ENCODE measurements at regions not wholly inside any gene's neighbourhood (a gene's known extent, or its start where the extent isn't known, plus 50 kb on each side); places are given as distances from the start of the nearest gene placed in this dataset.

GRCh38 chr10:118523775-118524174, 71.7 kb downstream of the PRLHR start:
- no peak overlapping the region for H3K14ac ChIP-seq (ENCODE audit: low read length in 2 of 2)
- H3K18ac ChIP-seq (ENCODE audit: low read depth in 1 of 2, low read length in 2 of 2): no peak overlapping the region
- 36% methylated on average over 2 of the region's 2 CpGs for WGBS
- peaks cover 10% of the 10 kb centered on the region for H3K9me3 ChIP-seq (ENCODE audit: control insufficient read depth, low read length)
- H2AFZ ChIP-seq (ENCODE audit: low read depth, low read length): no peak overlapping the region
- H4K91ac ChIP-seq (ENCODE audit: low read length): no peak overlapping the region
- H2BK12ac ChIP-seq (ENCODE audit: low read length in 2 of 2): no peak overlapping the region
- no peak overlapping the region for H2BK15ac ChIP-seq (ENCODE audit: low read depth, poor library complexity, severe bottlenecking)
- H3K9ac ChIP-seq (ENCODE audit: low read length): no peak overlapping the region
- no peak overlapping the region for H2BK5ac ChIP-seq (ENCODE audit: low read depth, low read length, poor library complexity, severe bottlenecking)
- no peak overlapping the region for H3K4me2 ChIP-seq (ENCODE audit: low read length, poor library complexity, severe bottlenecking)
- no peak overlapping the region for H2AK5ac ChIP-seq (ENCODE audit: low read length, severe bottlenecking)
- no peak overlapping the region for H2BK120ac ChIP-seq (ENCODE audit: low read depth, low read length)
- no peak for DNase-seq
- H3K4me1 ChIP-seq (ENCODE audit: control insufficient read depth, insufficient read depth, low read depth, low read length): no peaks in the 10 kb centered on the region
- no peak overlapping the region for H3K4ac ChIP-seq (ENCODE audit: low read depth in 1 of 2, low read length in 2 of 2)
- H3K27me3 ChIP-seq (ENCODE audit: control insufficient read depth in 1 of 2, insufficient read depth in 1 of 2, low read length in 2 of 2): no peaks in the 10 kb centered on the region
- no peak overlapping the region for H3K23ac ChIP-seq (ENCODE audit: low read length in 2 of 2)
- H4K8ac ChIP-seq (ENCODE audit: low read length): no peak overlapping the region
- H3K4me3 ChIP-seq (ENCODE audit: insufficient read depth in 1 of 2, low read depth in 1 of 2, low read length in 2 of 2): no peak overlapping the region
- H3K36me3 ChIP-seq (ENCODE audit: control insufficient read depth in 1 of 2, insufficient read depth in 2 of 2, low read depth in 1 of 2, low read length in 2 of 2): no peaks in the 10 kb centered on the region
- H3K27ac ChIP-seq (ENCODE audit: low read length, poor library complexity, severe bottlenecking): no peak overlapping the region
- H3K79me1 ChIP-seq (replicated peaks; ENCODE audit: low read length, poor library complexity, severe bottlenecking): no peaks in the 10 kb centered on the region

GRCh38 chr10:118522791-118523498, 72.5 kb downstream of the PRLHR start:
- H4K91ac ChIP-seq (ENCODE audit: low read length): no peak overlapping the region
- no peak overlapping the region for H3K18ac ChIP-seq (ENCODE audit: low read depth in 1 of 2, low read length in 2 of 2)
- no peak overlapping the region for H3K23ac ChIP-seq (ENCODE audit: low read length in 2 of 2)
- no peak overlapping the region for H2AFZ ChIP-seq (ENCODE audit: low read depth, low read length)
- no peak overlapping the region for H2AK5ac ChIP-seq (ENCODE audit: low read length, severe bottlenecking)
- no peaks in the 10 kb centered on the region for H3K79me1 ChIP-seq (replicated peaks; ENCODE audit: low read length, poor library complexity, severe bottlenecking)
- H3K27me3 ChIP-seq (ENCODE audit: control insufficient read depth in 1 of 2, insufficient read depth in 1 of 2, low read length in 2 of 2): no peaks in the 10 kb centered on the region
- no peaks in the 10 kb centered on the region for H3K4me1 ChIP-seq (ENCODE audit: control insufficient read depth, insufficient read depth, low read depth, low read length)
- no peak overlapping the region for H4K8ac ChIP-seq (ENCODE audit: low read length)
- H3K4ac ChIP-seq (ENCODE audit: low read depth in 1 of 2, low read length in 2 of 2): no peak overlapping the region
- H3K4me2 ChIP-seq (ENCODE audit: low read length, poor library complexity, severe bottlenecking): no peak overlapping the region
- H2BK15ac ChIP-seq (ENCODE audit: low read depth, poor library complexity, severe bottlenecking): no peak overlapping the region
- no peak overlapping the region for H2BK12ac ChIP-seq (ENCODE audit: low read length in 2 of 2)
- no peak for DNase-seq
- no peak overlapping the region for H3K4me3 ChIP-seq (ENCODE audit: insufficient read depth in 1 of 2, low read depth in 1 of 2, low read length in 2 of 2)
- no peak overlapping the region for H3K27ac ChIP-seq (ENCODE audit: low read length, poor library complexity, severe bottlenecking)
- no peaks in the 10 kb centered on the region for H3K36me3 ChIP-seq (ENCODE audit: control insufficient read depth in 1 of 2, insufficient read depth in 2 of 2, low read depth in 1 of 2, low read length in 2 of 2)
- no peak overlapping the region for H2BK5ac ChIP-seq (ENCODE audit: low read depth, low read length, poor library complexity, severe bottlenecking)
- no peak overlapping the region for H3K14ac ChIP-seq (ENCODE audit: low read length in 2 of 2)
- H2BK120ac ChIP-seq (ENCODE audit: low read depth, low read length): no peak overlapping the region
- H3K9me3 ChIP-seq (ENCODE audit: control insufficient read depth, low read length): peaks cover 18% of the 10 kb centered on the region
- H3K9ac ChIP-seq (ENCODE audit: low read length): no peak overlapping the region
- 72% methylated on average over 2 of the region's 2 CpGs for WGBS

- Histone ChIP-seq H3K23ac (ENCODE audit: low read length in 2 of 2) (no peak overlapping the region), H3K4me3 (ENCODE audit: insufficient read depth in 1 of 2, low read depth in 1 of 2, low read length in 2 of 2) (no peak overlapping the region), H2AK5ac (ENCODE audit: low read length, severe bottlenecking) (no peak overlapping the region), H3K79me1 (replicated peaks; ENCODE audit: low read length, poor library complexity, severe bottlenecking) (no peaks in the 10 kb centered on the region), H2BK12ac (ENCODE audit: low read length in 2 of 2) (no peak overlapping the region), H4K8ac (ENCODE audit: low read length) (no peak overlapping the region), H2BK120ac (ENCODE audit: low read depth, low read length) (no peak overlapping the region), H3K18ac (ENCODE audit: low read depth in 1 of 2, low read length in 2 of 2) (no peak overlapping the region), H3K27ac (ENCODE audit: low read length, poor library complexity, severe bottlenecking) (no peak overlapping the region), H2AFZ (ENCODE audit: low read depth, low read length) (no peak overlapping the region), H3K14ac (ENCODE audit: low read length in 2 of 2) (no peak overlapping the region), H3K9ac (ENCODE audit: low read length) (no peak overlapping the region), H3K4me1 (ENCODE audit: control insufficient read depth, insufficient read depth, low read depth, low read length) (no peaks in the 10 kb centered on the region), H3K4ac (ENCODE audit: low read depth in 1 of 2, low read length in 2 of 2) (no peak overlapping the region), H4K91ac (ENCODE audit: low read length) (no peak overlapping the region), H2BK5ac (ENCODE audit: low read depth, low read length, poor library complexity, severe bottlenecking) (no peak overlapping the region), H3K4me2 (ENCODE audit: low read length, poor library complexity, severe bottlenecking) (no peak overlapping the region), H3K36me3 (ENCODE audit: control insufficient read depth in 1 of 2, insufficient read depth in 2 of 2, low read depth in 1 of 2, low read length in 2 of 2) (no peaks in the 10 kb centered on the region), H3K27me3 (ENCODE audit: control insufficient read depth in 1 of 2, insufficient read depth in 1 of 2, low read length in 2 of 2) (no peaks in the 10 kb centered on the region), H3K9me3 (ENCODE audit: control insufficient read depth, low read length) (peaks cover 28% of the 10 kb centered on the region), H2BK15ac (ENCODE audit: low read depth, poor library complexity, severe bottlenecking) (no peak overlapping the region)
- WGBS: 75% methylated on average over 5 of the region's 5 CpGs
- DNase-seq: no peak
Observed at GRCh38 chr10:118521415-118522117, 73.9 kb downstream of the PRLHR start.

GRCh38 chr10:118520116-118520742, 75.2 kb downstream of the PRLHR start:
- no peak overlapping the region for H3K27ac ChIP-seq (ENCODE audit: low read length, poor library complexity, severe bottlenecking)

More at GRCh38 chr10:118520116-118520742, 75.2 kb downstream of the PRLHR start:
- Histone ChIP-seq H2BK5ac (ENCODE audit: low read depth, low read length, poor library complexity, severe bottlenecking) (no peak overlapping the region), H3K23ac (ENCODE audit: low read length in 2 of 2) (no peak overlapping the region), H3K4me3 (ENCODE audit: insufficient read depth in 1 of 2, low read depth in 1 of 2, low read length in 2 of 2) (no peak overlapping the region), H3K4ac (ENCODE audit: low read depth in 1 of 2, low read length in 2 of 2) (no peak overlapping the region), H3K4me2 (ENCODE audit: low read length, poor library complexity, severe bottlenecking) (no peak overlapping the region), H2AFZ (ENCODE audit: low read depth, low read length) (no peak overlapping the region), H2AK5ac (ENCODE audit: low read length, severe bottlenecking) (no peak overlapping the region), H2BK12ac (ENCODE audit: low read length in 2 of 2) (no peak overlapping the region), H3K14ac (ENCODE audit: low read length in 2 of 2) (no peak overlapping the region), H3K9me3 (ENCODE audit: control insufficient read depth, low read length) (peaks cover 29% of the 10 kb centered on the region), H3K36me3 (ENCODE audit: control insufficient read depth in 1 of 2, insufficient read depth in 2 of 2, low read depth in 1 of 2, low read length in 2 of 2) (no peaks in the 10 kb centered on the region), H3K4me1 (ENCODE audit: control insufficient read depth, insufficient read depth, low read depth, low read length) (no peaks in the 10 kb centered on the region), H3K9ac (ENCODE audit: low read length) (no peak overlapping the region), H2BK15ac (ENCODE audit: low read depth, poor library complexity, severe bottlenecking) (no peak overlapping the region), H3K79me1 (replicated peaks; ENCODE audit: low read length, poor library complexity, severe bottlenecking) (no peaks in the 10 kb centered on the region), H4K91ac (ENCODE audit: low read length) (no peak overlapping the region), H4K8ac (ENCODE audit: low read length) (no peak overlapping the region), H2BK120ac (ENCODE audit: low read depth, low read length) (no peak overlapping the region), H3K27me3 (ENCODE audit: control insufficient read depth in 1 of 2, insufficient read depth in 1 of 2, low read length in 2 of 2) (no peaks in the 10 kb centered on the region), H3K18ac (ENCODE audit: low read depth in 1 of 2, low read length in 2 of 2) (no peak overlapping the region)
- WGBS: 95% methylated on average over 4 of the region's 6 CpGs
- no peak for DNase-seq
